ENCODE measurements at regions not wholly inside any gene's neighbourhood (a gene's known extent, or its start where the extent isn't known, plus 50 kb on each side); places are given as distances from the start of the nearest gene placed in this dataset.

DNA sequence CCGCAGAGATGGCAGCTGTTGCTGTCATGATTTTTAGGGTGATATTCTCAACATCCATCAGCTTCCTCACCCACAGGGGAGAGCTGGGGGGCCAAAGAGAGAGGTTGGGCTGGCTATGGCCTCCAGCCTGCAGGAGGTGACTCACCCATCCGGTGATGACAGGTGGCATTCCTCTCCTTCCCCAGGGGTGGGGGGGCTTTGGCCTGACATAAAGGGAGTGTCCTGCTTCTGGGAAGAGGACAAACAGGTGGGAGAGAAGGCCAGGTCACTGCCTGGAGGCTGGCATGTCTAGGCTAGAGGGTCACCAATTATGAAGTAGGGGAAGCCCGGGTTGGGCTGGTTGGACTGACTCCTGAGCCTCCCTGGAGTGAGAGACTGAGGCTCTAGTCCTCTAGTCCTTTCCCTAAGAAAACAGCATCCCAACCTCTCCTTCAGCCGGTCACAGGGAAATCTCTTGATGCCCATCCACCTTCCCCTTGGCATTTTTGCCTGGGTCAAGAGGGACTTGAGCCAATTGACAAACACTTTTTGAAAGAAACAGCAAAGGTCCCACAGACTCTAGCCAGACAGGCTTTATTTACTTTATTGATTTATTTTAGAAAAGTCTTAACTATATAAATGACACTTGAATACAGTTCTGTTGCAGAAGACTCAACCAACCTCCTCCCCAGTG is 79.8 kb upstream of the ZNF716 start:
- no peak for DNase-seq

- no peak for DNase-seq
Measured at GRCh38 chr7:57370739-57371098, 79.3 kb upstream of the ZNF716 start.

GRCh38 chr7:57375783-57376182 is 74.2 kb upstream of the ZNF716 start:
- no peak for DNase-seq

- no peak for DNase-seq
Measured at GRCh38 chr7:57381581-57381980, 68.4 kb upstream of the ZNF716 start.

DNA sequence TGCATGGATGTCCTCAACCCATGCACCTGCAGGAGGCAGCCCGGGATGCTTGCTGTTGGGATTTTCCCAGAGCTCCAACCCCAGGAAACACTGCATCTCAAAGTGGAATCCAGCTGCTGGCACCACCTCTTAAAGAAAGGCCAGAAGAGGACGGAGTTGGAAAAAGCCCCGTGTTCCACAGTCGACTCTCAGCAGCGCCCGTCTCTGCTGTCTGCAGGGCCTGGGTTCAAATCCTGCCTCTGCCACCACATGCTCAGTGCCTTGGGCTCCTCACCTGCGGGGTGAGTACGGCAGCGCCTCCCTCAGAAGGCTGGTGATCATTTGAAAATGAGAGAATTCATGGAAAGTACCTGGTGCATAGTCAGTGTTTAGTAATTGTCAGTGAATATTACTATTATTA is 65.6 kb upstream of the ZNF716 start:
- no peak for DNase-seq

- DNase-seq = no peak
Measured at GRCh38 chr7:57385668-57386067, 64.3 kb upstream of the ZNF716 start.

GRCh38 chr7:57388761-57389160 is 61.2 kb upstream of the ZNF716 start:
- no peak for DNase-seq

DNA sequence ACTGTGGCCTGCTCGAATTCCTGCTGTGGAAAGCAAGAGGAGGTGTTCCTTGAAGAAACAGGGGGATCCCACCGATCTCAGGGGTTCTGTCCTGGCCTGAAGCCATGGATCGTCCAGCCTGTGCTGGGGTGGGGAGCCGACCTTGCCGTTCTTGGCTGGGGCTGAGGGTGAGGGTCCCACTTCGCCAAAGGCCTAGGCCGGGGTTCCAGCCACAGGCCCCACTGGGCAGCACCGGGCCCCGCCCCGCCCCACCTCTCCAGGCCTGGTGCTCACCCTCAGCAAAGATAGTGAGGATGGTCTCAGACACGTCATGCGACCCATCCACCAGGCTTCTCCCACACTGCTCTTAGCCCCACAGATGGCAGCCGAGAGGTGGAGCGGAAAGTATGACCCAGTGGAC is 51.4 kb upstream of the ZNF716 start:
- no peak for DNase-seq

GRCh38 chr7:57399251-57399940 is 50.6 kb upstream of the ZNF716 start:
- no peak for DNase-seq

DNA sequence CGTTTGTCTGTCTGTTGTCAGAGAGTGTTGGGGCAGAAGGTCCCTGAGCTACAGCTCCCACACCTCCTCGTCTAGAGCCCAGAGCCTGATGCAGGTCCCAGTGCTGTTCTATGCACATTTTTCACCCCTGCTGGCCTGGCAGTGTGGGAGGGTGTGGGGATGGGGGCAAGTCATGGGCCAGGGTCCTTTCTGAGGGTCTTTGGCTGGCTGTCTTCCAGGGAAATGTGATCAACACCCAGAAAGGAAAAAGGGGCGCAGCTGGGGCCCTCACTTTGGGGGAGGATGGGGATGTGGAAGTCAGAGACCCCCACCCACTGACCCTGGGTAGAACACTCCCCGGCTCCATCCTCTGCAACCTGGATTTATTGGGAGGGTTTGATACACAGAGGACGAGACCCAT is 50.0 kb upstream of the ZNF716 start:
- no peak for DNase-seq
